ENCODE measurements at regions not wholly inside any gene's neighbourhood (a gene's known extent, or its start where the extent isn't known, plus 50 kb on each side); places are given as distances from the start of the nearest gene placed in this dataset.

- no peak overlapping the region for H3K4me3 ChIP-seq (ENCODE audit: low read depth, low read length)
- no peak for DNase-seq (ENCODE audit: low read depth)
- TF ChIP-seq CTCF (IDR thresholded peaks at IDR 0.05; ENCODE audit: low read depth, low read length, missing control alignments), result no peak
Measured at GRCh38 chr14:34201909-34202637, 251.2 kb upstream of the EGLN3 start.

- no peak for DNase-seq (ENCODE audit: low read depth)
- no peak overlapping the region for H3K4me3 ChIP-seq (ENCODE audit: low read depth, low read length)
- TF ChIP-seq CTCF (IDR thresholded peaks at IDR 0.05; ENCODE audit: low read depth, low read length, missing control alignments), result no peak
Measured at GRCh38 chr14:34199585-34199984, 248.7 kb upstream of the EGLN3 start.

- no peak for DNase-seq (ENCODE audit: low read depth)
- H3K4me3 ChIP-seq (ENCODE audit: low read depth, low read length), result no peak overlapping the region
- no peak for TF ChIP-seq CTCF (IDR thresholded peaks at IDR 0.05; ENCODE audit: low read depth, low read length, missing control alignments)
Measured at GRCh38 chr14:34198096-34198495, 247.2 kb upstream of the EGLN3 start.

- H3K4me3 ChIP-seq (ENCODE audit: low read depth, low read length), result no peak overlapping the region
- TF ChIP-seq CTCF (IDR thresholded peaks at IDR 0.05; ENCODE audit: low read depth, low read length, missing control alignments), result no peak
- no peak for DNase-seq (ENCODE audit: low read depth)
Measured at GRCh38 chr14:34195964-34196363, 245.1 kb upstream of the EGLN3 start.

GRCh38 chr14:34190717-34191116 is 239.8 kb upstream of the EGLN3 start:
- no peak for DNase-seq (ENCODE audit: low read depth)
- H3K4me3 ChIP-seq (ENCODE audit: low read depth, low read length), result no peak overlapping the region
- no peak for TF ChIP-seq CTCF (IDR thresholded peaks at IDR 0.05; ENCODE audit: low read depth, low read length, missing control alignments)

- no peak overlapping the region for H3K4me3 ChIP-seq (ENCODE audit: low read depth, low read length)
- TF ChIP-seq CTCF (IDR thresholded peaks at IDR 0.05; ENCODE audit: low read depth, low read length, missing control alignments), result no peak
- DNase-seq (ENCODE audit: low read depth), result no peak
Measured at GRCh38 chr14:34189866-34190265, 239.0 kb upstream of the EGLN3 start.

- DNase-seq (ENCODE audit: low read depth), result no peak
- H3K4me3 ChIP-seq (ENCODE audit: low read depth, low read length), result no peak overlapping the region
- TF ChIP-seq CTCF (IDR thresholded peaks at IDR 0.05; ENCODE audit: low read depth, low read length, missing control alignments), result no peak
Measured at GRCh38 chr14:34187519-34188044, 236.7 kb upstream of the EGLN3 start.

Measured in GM12864 (cell line).